ENCODE measurements at regions not wholly inside any gene's neighbourhood (a gene's known extent, or its start where the extent isn't known, plus 50 kb on each side); places are given as distances from the start of the nearest gene placed in this dataset.
A peak's percentile ranks its signal among the peaks of the same experiment; 100 is the strongest.

DNA sequence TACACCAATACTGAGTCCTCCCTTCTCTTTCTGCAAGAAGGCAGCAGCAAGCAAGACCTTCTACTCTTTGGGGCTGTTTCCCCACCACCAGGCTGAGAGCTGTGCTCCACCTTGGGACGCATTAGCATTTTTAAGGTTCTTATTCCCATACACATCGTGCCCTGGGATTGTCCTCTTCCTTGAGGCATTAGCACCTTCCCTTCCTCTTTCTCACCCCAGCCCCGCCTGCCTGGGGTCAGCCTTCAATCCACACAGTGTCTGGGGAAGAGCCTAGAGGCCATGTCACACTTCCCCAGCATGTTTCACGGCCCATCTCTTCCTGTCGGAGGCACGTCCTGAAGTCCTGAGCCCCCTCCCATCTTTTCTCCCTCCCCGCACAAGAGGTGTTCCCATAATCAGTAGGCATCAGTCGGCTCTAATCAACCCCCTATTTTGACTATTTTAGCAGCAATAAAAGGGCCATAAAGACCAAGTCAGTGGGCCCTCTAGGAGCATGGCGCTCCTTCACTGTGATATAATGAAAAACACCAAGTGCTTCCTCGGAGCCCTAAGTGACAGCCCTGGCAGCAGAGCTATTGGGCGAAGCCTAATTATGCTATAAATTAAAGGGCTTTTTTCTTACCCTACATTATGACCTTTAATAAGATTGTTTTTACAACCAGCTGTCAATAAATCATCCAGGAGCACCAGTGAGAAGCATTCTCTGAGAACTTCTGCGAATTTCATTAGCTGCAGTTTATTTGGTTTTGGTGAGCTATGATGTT is 55.0 kb upstream of the PKDCC start:
- H3K4me3 ChIP-seq (ENCODE audit: low read depth, poor library complexity, severe bottlenecking), result no peak overlapping the region
- DNase-seq (ENCODE audit: low spot score in 2 of 2), result no peak
- WGBS, 2 donors, result 82 to 87% methylated on average over 12 of the region's 12 CpGs
- no peak for TF ChIP-seq CTCF (IDR thresholded peaks at IDR 0.05)
- intact Hi-C loops (cut with DNase I; ENCODE audit: low total_unique reads), result no loop called here

DNA sequence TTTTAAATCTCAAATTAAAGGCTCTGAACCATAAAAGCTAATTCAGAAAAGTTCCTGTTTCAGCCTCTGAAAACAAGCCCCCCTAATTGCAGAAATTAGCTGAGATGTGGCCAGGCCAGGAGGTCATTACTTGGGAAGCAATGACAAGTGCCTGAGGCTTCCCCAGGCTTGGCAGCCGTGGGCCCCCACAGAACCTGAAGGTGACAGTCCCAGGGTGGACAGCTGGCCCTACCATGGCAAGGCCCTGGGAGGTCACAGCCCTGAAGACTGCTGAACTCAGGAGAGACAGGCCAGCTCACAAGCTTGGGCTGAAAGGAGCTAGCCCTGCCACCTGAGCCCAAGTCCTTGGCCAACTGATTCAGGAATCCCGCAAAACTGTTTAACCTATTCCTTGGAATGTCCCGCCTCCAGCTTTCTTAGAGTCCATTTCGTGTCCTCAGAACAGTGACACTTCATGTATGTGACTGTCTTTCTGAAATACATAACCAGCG is 54.3 kb upstream of the PKDCC start:
- no peak for TF ChIP-seq CTCF (IDR thresholded peaks at IDR 0.05)
- intact Hi-C loops (cut with DNase I; ENCODE audit: low total_unique reads), result no loop called here
- WGBS, 2 donors, result 94 to 99% methylated on average over 5 of the region's 5 CpGs
- H3K4me3 ChIP-seq (ENCODE audit: low read depth, poor library complexity, severe bottlenecking), result no peak overlapping the region
- DNase-seq (ENCODE audit: low spot score in 2 of 2), result no peak

GRCh38 chr2:41994233-41994637 is 53.6 kb upstream of the PKDCC start:
- peak in 1 of 2 donors; percentile 32 for DNase-seq (ENCODE audit: low spot score in 2 of 2)
- no peak for TF ChIP-seq CTCF (IDR thresholded peaks at IDR 0.05)
- TF ChIP-seq POLR2A (IDR thresholded peaks at IDR 0.05), result no peak
- intact Hi-C loops (cut with DNase I; ENCODE audit: low total_unique reads), result no loop called here
- WGBS, 2 donors, result 68 to 73% methylated on average over 5 of the region's 5 CpGs
- no peak overlapping the region for H3K4me3 ChIP-seq (ENCODE audit: low read depth, poor library complexity, severe bottlenecking)

GRCh38 chr2:41994661-41995060 is 53.2 kb upstream of the PKDCC start:
- DNase-seq (ENCODE audit: low spot score in 2 of 2), result no peak
- 95 to 99% methylated on average over 8 of the region's 8 CpGs for WGBS, 2 donors
- TF ChIP-seq POLR2A (IDR thresholded peaks at IDR 0.05) (no peak), CTCF (IDR thresholded peaks at IDR 0.05) (no peak)
- intact Hi-C loops (cut with DNase I; ENCODE audit: low total_unique reads), result no loop called here
- no peak overlapping the region for H3K4me3 ChIP-seq (ENCODE audit: low read depth, poor library complexity, severe bottlenecking)

- no peak for TF ChIP-seq POLR2A (IDR thresholded peaks at IDR 0.05)
- no peak for TF ChIP-seq CTCF (IDR thresholded peaks at IDR 0.05)
- no peak overlapping the region for H3K4me3 ChIP-seq (ENCODE audit: low read depth, poor library complexity, severe bottlenecking)
- 88 to 94% methylated on average over 4 of the region's 4 CpGs for WGBS, 2 donors
- intact Hi-C loops (cut with DNase I; ENCODE audit: low total_unique reads), result no loop called here
- DNase-seq (ENCODE audit: low spot score in 2 of 2), result no peak
These were observed 50.3 kb upstream of the PKDCC start for GRCh38 chr2:41997561-41997960.
